GM18861 (cell line): ENCODE measurements at regions not wholly inside any gene's neighbourhood (a gene's known extent, or its start where the extent isn't known, plus 50 kb on each side); places are given as distances from the start of the nearest gene placed in this dataset.
A peak's percentile ranks its signal among the peaks of the same experiment; 100 is the strongest.
"Not testable (repeated sequence)": the region's sequence is repeated elsewhere in the genome, so short reads cannot be mapped to it uniquely, and the experiment has no call there.

Source experiments
- ATAC-seq: cut with Tn5 transposase; IDR thresholded peaks from one replicate; pipeline ENCODE4 v1.9.1; 2021; ENCODE audit not compliant: unreplicated experiment

DNA sequence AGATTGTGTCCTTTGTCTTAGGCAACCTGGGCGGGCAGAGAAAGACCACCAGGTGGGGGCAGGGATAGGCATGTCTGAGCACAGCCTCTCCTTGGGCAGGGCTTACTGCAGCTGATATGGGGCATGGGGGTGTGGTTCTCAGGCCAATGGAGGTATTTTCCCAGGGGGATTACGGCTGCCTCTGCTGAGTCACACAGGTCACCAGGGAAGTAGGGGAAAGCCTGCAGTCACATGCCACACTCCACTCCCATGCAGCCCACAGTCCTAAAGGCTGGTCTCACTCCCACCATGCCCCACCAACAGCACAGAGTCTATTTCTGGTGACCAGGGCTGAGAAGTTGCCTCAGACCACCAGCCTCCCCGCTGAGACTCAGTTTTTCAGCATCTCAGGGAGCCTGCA, 466.4 kb downstream of the DIPK2A start:
- ATAC-seq: peak; percentile 35

- ATAC-seq: no peak
These were observed 472.4 kb downstream of the DIPK2A start for GRCh38 chr3:144444061-144444460.

- ATAC-seq: no peak
These were observed 472.9 kb downstream of the DIPK2A start for GRCh38 chr3:144444546-144444945.

- ATAC-seq: no peak
These were observed 484.3 kb downstream of the DIPK2A start for GRCh38 chr3:144455841-144456440.

- no peak for ATAC-seq
These were observed 486.1 kb downstream of the DIPK2A start for GRCh38 chr3:144457758-144458157.

DNA sequence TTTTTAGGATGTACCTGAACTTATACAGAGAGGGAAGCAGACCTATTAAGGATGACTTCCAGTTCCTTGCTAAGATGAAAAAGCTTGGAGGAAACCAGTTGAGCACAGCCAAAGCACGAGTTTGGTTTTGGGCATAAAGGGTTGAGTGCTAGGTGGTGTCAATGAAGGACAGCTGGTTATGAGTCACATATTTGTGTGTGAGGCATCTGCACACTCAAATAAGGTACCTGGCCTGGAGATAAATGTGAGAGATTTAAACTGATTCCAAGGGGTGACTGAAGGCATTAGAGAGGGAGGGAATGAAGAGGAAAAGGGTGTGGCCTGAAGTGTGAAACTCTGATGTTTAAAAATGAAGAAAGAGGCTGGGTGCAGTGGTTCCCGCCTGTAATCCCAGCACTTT, 486.7 kb downstream of the DIPK2A start:
- ATAC-seq: no peak

GRCh38 chr3:144462337-144462736, 490.7 kb downstream of the DIPK2A start:
- ATAC-seq: no peak

- no peak for ATAC-seq
These were observed 492.3 kb downstream of the DIPK2A start for GRCh38 chr3:144463911-144464310.

- no peak for ATAC-seq
These were observed 494.5 kb downstream of the DIPK2A start for GRCh38 chr3:144466114-144466513.

DNA sequence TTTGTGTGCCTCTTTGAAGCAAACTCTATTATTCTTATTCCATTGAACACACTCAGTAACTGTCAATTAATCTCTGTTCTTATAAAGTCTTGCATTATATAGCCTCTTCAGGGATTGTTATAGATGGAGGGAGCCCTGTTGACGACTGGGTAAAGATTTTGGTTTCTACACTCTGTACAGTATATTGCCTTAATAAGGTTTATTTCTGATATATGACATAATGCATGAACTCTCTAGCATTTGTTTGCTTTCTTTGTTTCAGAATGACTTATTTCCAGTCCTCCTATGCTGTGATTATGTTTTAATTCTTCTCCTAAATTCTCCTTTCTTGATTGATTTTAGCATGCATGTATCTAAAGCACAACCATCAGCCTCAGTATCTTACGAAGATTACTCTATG, 494.9 kb downstream of the DIPK2A start:
- ATAC-seq: no peak

DNA sequence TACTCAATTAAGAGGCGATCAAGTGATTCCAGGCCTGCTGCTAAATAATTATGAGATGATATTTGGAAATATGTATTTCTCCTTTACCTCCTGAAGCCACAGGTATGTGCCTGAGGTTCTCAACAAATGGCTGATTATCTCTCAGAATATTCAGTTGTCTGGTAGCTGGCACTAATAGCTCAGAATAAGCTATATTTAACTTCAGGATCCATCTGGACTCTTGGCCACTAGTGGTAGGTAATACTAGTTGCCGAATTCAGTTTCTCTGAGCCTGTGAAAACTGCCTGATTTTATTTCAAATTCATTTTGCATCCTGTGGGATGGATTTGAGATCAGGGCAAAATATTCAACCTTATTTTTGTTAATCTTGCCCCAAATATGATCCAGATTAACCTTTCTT, 499.0 kb downstream of the DIPK2A start:
- ATAC-seq: no peak

DNA sequence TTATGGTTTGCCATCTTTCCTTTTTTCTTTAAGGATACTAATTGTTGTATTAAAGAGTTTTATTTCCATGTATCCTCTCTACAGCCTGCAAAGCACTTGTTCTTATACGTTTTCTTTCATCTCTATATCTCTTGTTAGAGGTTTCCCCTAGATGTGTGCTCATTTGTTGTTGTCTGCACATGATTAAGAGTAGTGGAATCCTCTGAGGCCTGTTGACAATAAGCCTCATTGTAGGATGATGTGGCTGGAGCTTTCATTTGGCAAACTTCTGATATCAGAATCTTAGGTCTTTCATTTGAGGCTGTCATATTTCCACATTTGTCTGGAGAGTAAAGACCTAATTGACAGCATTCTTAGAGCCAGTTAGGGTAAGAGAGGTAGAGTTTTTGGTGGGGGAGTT, 506.0 kb downstream of the DIPK2A start:
- ATAC-seq: no peak

DNA sequence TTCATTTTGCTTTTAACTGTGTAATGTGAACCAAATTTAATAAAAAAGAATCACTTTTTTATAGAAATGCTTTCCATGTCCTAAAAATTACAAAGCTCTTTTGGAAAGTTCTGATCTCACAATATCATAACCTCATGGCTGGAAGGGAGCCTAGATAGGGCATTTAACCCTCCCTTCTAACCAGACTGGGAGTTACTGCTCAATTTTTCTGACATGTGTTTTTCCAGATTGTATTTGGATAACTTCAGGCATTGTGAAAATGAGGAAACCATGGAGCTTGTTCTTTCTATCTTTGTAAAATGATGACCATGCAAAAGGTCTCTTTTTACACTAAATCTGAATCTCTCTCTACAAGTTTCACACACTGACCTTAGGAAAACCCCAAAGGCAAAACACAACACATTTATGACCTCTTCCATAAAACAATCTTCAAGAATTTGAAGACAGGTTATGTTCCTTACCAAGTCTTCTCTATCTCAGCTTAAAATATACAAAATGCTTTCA, 508.8 kb downstream of the DIPK2A start:
- ATAC-seq: no peak

DNA sequence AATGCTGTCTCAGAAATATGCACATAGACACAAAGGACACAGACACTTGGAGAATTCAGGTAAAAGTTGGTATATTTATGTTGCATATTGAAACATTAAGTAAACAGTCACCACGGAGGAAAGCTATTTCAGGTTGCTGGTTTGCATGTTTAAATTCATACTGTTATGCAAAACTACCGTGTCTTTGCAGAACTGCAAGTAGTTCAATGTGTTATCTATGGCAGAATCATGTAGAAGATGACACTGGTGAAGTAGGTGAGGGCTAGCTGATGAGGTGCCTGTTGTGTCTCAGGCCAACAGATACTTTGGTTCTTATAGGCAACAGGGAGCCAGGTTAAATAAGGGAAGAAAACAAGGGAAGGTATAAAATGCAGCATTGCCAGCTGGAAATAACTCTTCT, 511.3 kb downstream of the DIPK2A start:
- no peak for ATAC-seq

- ATAC-seq: no peak
These were observed 515.4 kb downstream of the DIPK2A start for GRCh38 chr3:144487011-144487410.

DNA sequence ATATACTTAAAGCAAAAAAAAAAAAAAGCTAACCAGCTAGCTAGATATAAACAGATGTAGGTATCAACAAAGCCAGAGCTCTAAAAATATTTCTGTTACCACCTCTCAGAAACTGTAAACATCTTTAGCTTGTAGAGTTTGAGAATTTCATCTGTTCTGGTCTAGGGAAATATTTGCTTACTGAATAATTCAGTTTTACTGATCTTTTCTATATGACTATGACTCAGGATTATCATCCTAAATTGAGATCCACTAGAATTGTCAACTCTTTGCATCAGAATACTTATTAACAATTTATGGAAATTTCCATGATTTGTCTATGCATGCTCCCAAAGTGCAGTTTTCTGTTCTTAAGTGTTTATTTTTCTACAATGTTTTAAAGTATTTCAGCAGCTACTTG, 517.3 kb downstream of the DIPK2A start:
- no peak for ATAC-seq

GRCh38 chr3:144491333-144491732, 519.7 kb downstream of the DIPK2A start:
- no peak for ATAC-seq

- ATAC-seq: not testable (repeated sequence)
These were observed 523.0 kb downstream of the DIPK2A start for GRCh38 chr3:144494651-144495050.

DNA sequence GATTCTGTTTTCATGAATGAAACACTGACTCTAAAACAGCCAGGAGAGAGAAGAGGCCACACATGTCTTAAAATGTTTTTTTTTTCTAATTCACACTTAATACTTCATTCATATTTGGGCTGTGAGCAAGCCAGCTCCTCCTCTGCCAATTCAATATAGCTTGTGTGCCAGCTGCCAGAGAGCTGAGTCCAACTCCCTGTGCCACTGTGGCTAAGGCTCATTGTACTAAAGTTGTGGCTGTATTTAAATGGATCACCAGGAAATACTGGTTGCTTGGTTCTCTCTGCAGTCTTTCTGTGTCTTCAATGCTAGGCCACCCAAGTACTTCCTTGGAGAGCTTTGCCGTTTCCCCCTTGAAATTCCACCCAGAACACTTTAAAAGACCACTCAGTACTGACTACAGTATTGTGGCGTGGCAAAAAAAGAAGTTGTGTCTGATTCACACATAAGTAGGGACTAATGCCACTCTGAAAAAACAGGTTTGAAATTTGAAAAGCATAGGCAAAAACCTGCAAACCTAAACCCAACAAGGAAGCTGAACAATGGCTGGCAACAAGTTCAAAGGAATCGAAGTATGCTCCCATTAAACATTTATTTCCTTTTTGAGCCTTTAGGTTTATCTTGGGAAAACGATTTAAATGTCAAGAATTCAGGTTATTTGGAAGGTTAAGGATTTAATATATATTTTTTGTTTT, 524.7 kb downstream of the DIPK2A start:
- ATAC-seq: no peak

DNA sequence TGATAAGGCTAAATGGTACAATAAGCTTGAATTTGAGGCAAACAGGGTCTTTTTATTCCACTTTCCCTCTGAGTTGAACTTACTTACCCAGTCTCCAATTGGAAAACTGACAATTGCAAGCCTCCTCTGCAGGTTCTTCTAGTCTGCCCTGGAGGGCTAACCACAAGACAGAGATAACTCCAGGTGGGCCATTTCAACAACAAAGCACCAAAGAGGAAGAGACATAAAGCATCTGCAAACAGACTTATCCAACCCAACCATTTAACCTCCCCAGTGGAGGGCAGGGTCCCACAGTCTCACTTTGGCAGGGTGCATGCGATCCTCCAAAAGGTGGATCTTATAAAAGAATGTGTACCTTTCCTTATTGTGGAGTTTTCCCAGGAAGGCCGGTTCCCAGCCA, 525.8 kb downstream of the DIPK2A start:
- ATAC-seq: no peak

DNA sequence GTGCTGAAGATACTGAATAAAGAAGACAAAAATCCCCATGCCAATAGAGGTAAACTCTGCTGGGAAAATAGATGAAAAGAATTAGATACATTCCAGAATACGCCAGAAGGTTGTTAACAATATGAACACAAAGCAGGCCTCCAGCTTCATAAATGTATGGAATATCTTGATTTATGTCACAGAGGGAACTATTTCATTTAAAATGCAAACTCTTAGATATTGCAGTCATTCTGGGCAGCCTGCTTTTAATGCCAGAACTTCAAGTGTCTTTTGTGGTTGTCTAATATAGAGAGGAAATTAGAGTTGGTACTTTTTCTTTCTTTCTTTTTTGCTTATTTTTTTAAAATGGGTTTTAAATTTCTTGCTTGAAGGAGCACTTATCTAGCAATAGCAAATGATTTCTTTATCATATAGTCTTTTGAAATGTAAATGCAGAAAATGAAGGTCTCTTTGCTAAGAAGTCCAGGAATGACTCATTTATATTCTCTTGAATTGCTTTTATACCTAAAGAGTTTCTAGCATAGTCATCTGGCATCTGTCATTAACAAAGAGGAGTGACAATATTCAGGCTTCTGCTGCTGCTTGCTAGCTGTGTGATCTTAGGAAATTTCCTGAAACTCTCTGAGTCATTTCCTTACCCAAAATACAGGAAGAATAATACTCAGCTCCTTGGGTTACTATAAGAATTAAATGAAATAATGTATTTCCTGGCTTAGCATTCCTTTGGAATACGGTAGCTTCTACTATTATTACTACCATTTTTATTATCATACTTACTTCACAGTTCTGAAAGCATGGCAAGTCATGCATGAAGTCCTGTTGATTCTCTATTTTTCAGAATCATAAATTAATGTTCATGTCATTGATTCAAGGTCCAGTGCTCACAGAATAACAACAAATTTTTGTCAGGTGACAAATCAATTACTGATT, 527.6 kb downstream of the DIPK2A start:
- ATAC-seq: no peak

- no peak for ATAC-seq
These were observed 529.8 kb downstream of the DIPK2A start for GRCh38 chr3:144501467-144501866.
